ENCODE measurements at regions not wholly inside any gene's neighbourhood (a gene's known extent, or its start where the extent isn't known, plus 50 kb on each side); places are given as distances from the start of the nearest gene placed in this dataset.

DNA sequence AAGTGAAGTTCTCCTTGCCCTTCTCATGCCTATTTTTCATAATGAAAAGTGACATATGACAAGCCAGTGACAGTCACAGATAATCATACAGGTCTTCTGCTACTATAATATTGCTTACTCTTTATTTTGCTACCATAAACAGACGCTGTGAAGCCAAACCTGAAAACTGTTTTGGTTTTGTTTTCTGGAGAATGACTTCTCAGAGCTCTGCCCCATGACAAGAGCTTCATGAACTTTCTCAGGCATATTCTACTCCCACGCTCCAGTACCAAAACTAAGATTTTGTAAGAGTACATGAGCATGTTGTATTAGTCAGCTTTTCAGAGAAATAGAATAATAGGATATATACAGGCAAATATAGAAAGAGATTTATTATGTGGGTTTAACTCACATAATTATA is 64.3 kb upstream of the VTCN1 start:
- DNase-seq (no peak), ATAC-seq (no peak)
- no peak overlapping the region for H3K4me3 Mint-ChIP-seq
- no peak overlapping the region for H3K27ac Mint-ChIP-seq
- H3K27me3 ChIP-seq (ENCODE audit: control insufficient read depth in 2 of 2, insufficient read depth in 2 of 2, low read length in 2 of 2): no peaks in the 10 kb centered on the region
- H3K4me3 ChIP-seq (ENCODE audit: low read length): no peak overlapping the region
- H3K27me3 Mint-ChIP-seq: peaks cover 0 to 6% (median 4%) of the 10 kb centered on the region in 5 donors
- ChIA-PET POLR2A (interaction anchor here (0.5 kb wide), 1 partner anchor 350 kb away, joined by 4 read pairs; no protein-coding TSS in a partner anchor), CTCF (no interaction called here)
- intact Hi-C loops (cut with micrococcal nuclease): no loop called here
- H3K9me3 ChIP-seq (ENCODE audit: control insufficient read depth in 2 of 3, low read length in 3 of 3): no peaks in the 10 kb centered on the region
- peaks cover 0 to 14% (median 0%) of the 10 kb centered on the region in 11 donors for H3K9me3 Mint-ChIP-seq
- H3K4me1 Mint-ChIP-seq: no peaks in the 10 kb centered on the region
- H3K27ac ChIP-seq (ENCODE audit: low read depth, low read length): no peak overlapping the region
- no peaks in the 10 kb centered on the region for H3K4me1 ChIP-seq (ENCODE audit: control insufficient read depth in 2 of 2, insufficient read depth in 2 of 2, low read length in 2 of 2)
- no peaks in the 10 kb centered on the region for H3K36me3 ChIP-seq (ENCODE audit: control insufficient read depth in 2 of 3, insufficient read depth in 3 of 3, low read length in 3 of 3)
- H3K36me3 Mint-ChIP-seq: no peaks in the 10 kb centered on the region

DNA sequence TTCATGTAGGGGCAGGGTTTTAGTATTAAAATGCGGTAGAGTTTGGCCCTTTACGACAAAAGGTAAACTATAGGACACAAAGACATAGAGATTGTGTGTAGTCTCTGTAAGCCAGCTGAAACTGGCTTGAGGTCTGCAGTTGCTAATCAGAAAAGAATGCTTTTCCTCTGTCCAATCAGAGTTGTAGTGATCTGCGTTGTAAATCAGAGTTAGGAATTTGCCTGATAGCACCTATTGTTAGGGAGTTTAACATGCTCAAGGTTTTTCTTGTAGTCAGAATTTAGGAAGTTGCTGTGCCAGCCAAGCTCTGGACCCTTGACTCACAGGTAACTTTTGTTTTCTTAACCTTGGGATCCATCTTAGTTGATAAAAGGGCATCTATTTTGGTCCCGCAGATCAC is 61.2 kb upstream of the VTCN1 start:
- intact Hi-C loops (cut with micrococcal nuclease): no loop called here
- H3K4me1 Mint-ChIP-seq: no peaks in the 10 kb centered on the region
- DNase-seq (no peak), ATAC-seq (no peak)
- ChIA-PET POLR2A (no interaction called here), CTCF (no interaction called here)
- Histone ChIP-seq H3K27me3 (ENCODE audit: control insufficient read depth in 2 of 2, insufficient read depth in 2 of 2, low read length in 2 of 2) (no peaks in the 10 kb centered on the region), H3K9me3 (ENCODE audit: control insufficient read depth in 2 of 3, low read length in 3 of 3) (no peaks in the 10 kb centered on the region), H3K27ac (ENCODE audit: low read depth, low read length) (no peak overlapping the region), H3K4me1 (ENCODE audit: control insufficient read depth in 2 of 2, insufficient read depth in 2 of 2, low read length in 2 of 2) (no peaks in the 10 kb centered on the region), H3K4me3 (ENCODE audit: low read length) (no peak overlapping the region), H3K36me3 (ENCODE audit: control insufficient read depth in 2 of 3, insufficient read depth in 3 of 3, low read length in 3 of 3) (no peaks in the 10 kb centered on the region)
- no peaks in the 10 kb centered on the region for H3K36me3 Mint-ChIP-seq
- H3K27ac Mint-ChIP-seq: no peak overlapping the region
- H3K9me3 Mint-ChIP-seq: peaks cover 0 to 14% (median 0%) of the 10 kb centered on the region in 11 donors
- H3K27me3 Mint-ChIP-seq: peaks cover 4 to 7% (median 4%) of the 10 kb centered on the region in 5 donors
- H3K4me3 Mint-ChIP-seq: no peak overlapping the region

DNA sequence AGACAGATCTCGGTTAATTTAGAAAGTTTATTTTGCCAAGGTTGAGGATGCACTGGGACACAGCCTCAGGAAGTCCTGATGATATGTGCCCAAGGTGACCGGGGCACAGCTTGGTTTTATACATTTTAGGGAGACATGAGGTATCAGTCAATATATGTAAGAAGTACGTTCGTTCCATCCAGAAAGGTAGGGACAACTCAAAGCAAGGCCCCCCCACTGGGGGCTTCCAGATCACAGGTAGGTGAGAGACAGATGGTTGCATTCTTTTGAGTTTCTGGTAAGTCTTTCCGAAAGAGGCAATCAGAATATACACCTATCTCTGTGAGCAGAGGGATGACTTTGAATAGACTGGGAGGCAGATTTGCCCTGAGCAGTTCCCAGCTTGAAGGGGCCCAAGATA is 60.4 kb upstream of the VTCN1 start:
- ChIA-PET POLR2A (no interaction called here), CTCF (no interaction called here)
- Mint-ChIP-seq H3K9me3 (peaks cover 0 to 14% (median 0%) of the 10 kb centered on the region in 11 donors), H3K4me3 (no peak overlapping the region), H3K27ac (no peak overlapping the region), H3K4me1 (no peaks in the 10 kb centered on the region), H3K36me3 (no peaks in the 10 kb centered on the region), H3K27me3 (peaks cover 4 to 7% (median 4%) of the 10 kb centered on the region in 5 donors)
- DNase-seq (no peak), ATAC-seq (no peak)
- Histone ChIP-seq H3K9me3 (ENCODE audit: control insufficient read depth in 2 of 3, low read length in 3 of 3) (no peaks in the 10 kb centered on the region), H3K27me3 (ENCODE audit: control insufficient read depth in 2 of 2, insufficient read depth in 2 of 2, low read length in 2 of 2) (no peaks in the 10 kb centered on the region), H3K36me3 (ENCODE audit: control insufficient read depth in 2 of 3, insufficient read depth in 3 of 3, low read length in 3 of 3) (no peaks in the 10 kb centered on the region), H3K27ac (ENCODE audit: low read depth, low read length) (no peak overlapping the region), H3K4me1 (ENCODE audit: control insufficient read depth in 2 of 2, insufficient read depth in 2 of 2, low read length in 2 of 2) (no peaks in the 10 kb centered on the region), H3K4me3 (ENCODE audit: low read length) (no peak overlapping the region)
- intact Hi-C loops (cut with micrococcal nuclease): no loop called here

DNA sequence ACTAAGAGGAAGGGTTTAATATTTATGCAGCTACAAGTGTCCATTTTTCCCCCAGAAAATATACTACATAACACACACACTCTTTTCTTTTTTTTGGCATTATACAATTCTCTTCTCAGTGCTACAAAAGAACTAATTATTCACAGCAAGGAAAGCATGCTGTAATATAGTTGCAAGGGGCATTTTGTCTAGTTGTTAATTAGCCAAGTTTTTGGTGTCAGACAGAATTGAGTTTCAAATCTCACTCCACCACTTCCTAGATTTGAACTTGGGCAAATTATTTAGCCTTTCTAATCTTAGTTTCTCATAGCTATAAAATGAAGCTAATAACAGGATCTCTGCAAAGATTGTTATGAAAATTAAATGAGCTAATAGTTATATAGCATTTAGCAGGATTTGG is 60.0 kb upstream of the VTCN1 start:
- Histone ChIP-seq H3K27me3 (ENCODE audit: control insufficient read depth in 2 of 2, insufficient read depth in 2 of 2, low read length in 2 of 2) (no peaks in the 10 kb centered on the region), H3K9me3 (ENCODE audit: control insufficient read depth in 2 of 3, low read length in 3 of 3) (no peaks in the 10 kb centered on the region), H3K4me3 (ENCODE audit: low read length) (no peak overlapping the region), H3K27ac (ENCODE audit: low read depth, low read length) (no peak overlapping the region), H3K36me3 (ENCODE audit: control insufficient read depth in 2 of 3, insufficient read depth in 3 of 3, low read length in 3 of 3) (no peaks in the 10 kb centered on the region), H3K4me1 (ENCODE audit: control insufficient read depth in 2 of 2, insufficient read depth in 2 of 2, low read length in 2 of 2) (no peaks in the 10 kb centered on the region)
- Mint-ChIP-seq H3K27ac (no peak overlapping the region), H3K4me3 (no peak overlapping the region), H3K9me3 (peaks cover 0 to 14% (median 0%) of the 10 kb centered on the region in 11 donors), H3K4me1 (no peaks in the 10 kb centered on the region), H3K36me3 (no peaks in the 10 kb centered on the region), H3K27me3 (peaks cover 4 to 7% (median 6%) of the 10 kb centered on the region in 5 donors)
- ChIA-PET CTCF (no interaction called here), POLR2A (no interaction called here)
- no peak for ATAC-seq
- no peak for DNase-seq
- intact Hi-C loops (cut with micrococcal nuclease): no loop called here

DNA sequence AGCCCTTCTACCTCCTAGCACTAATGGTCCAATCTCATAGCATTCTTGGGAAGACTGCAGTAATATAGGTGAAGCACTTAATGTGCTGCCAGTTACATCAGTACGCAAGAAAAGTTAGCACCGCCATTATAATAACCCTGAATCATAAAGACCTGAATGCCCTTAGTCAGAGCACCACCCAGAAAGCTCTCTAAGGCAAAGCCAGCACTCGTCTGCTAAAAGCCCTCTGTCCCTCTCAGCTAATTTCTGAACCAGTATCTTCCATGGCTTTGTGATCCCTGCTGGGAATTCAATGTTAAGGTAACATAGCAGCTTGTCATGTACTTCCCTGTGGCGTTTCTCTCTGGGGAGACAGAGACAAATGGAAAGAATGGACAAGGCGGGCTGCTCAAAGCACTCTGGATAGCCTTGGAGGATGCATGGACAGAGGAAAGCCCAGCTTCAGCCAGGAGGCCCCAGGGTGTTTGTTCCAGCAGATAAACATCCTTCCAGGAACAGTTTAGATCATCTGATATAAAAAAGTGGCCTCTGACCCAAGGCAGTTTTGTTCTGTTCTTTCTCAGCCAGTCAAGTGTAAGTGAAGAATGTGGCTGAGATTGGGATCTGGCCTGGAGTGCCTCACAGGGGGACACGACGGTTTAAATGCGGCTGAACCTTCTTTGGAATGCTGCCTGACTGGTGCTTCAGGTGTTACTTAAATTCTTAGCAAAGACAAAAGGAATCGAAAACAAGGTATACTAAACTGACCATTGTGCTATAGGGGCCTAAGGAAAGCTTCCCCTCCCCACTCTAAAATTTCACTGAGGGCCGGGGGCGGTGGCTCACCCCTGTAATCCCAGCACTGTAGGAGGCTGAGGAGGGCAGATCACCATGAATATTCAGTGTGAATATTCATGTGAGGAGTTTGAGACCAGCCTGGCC is 58.1 kb upstream of the VTCN1 start:
- Mint-ChIP-seq H3K4me3 (no peak overlapping the region), H3K36me3 (no peaks in the 10 kb centered on the region), H3K9me3 (peaks cover 0 to 13% (median 0%) of the 10 kb centered on the region in 11 donors), H3K27me3 (peaks cover 4 to 10% (median 6%) of the 10 kb centered on the region in 5 donors), H3K27ac (no peak overlapping the region), H3K4me1 (no peaks in the 10 kb centered on the region)
- H3K4me1 ChIP-seq (ENCODE audit: control insufficient read depth in 2 of 2, insufficient read depth in 2 of 2, low read length in 2 of 2): no peaks in the 10 kb centered on the region
- H3K36me3 ChIP-seq (ENCODE audit: control insufficient read depth in 2 of 3, insufficient read depth in 3 of 3, low read length in 3 of 3): no peaks in the 10 kb centered on the region
- intact Hi-C loops (cut with micrococcal nuclease): no loop called here
- POLR2A ChIA-PET: no interaction called here
- DNase-seq (no peak), ATAC-seq (no peak)
- H3K27me3 ChIP-seq (ENCODE audit: control insufficient read depth in 2 of 2, insufficient read depth in 2 of 2, low read length in 2 of 2): no peaks in the 10 kb centered on the region
- no peak overlapping the region for H3K4me3 ChIP-seq (ENCODE audit: low read length)
- no peaks in the 10 kb centered on the region for H3K9me3 ChIP-seq (ENCODE audit: control insufficient read depth in 2 of 3, low read length in 3 of 3)
- no peak overlapping the region for H3K27ac ChIP-seq (ENCODE audit: low read depth, low read length)
- CTCF ChIA-PET: no interaction called here

DNA sequence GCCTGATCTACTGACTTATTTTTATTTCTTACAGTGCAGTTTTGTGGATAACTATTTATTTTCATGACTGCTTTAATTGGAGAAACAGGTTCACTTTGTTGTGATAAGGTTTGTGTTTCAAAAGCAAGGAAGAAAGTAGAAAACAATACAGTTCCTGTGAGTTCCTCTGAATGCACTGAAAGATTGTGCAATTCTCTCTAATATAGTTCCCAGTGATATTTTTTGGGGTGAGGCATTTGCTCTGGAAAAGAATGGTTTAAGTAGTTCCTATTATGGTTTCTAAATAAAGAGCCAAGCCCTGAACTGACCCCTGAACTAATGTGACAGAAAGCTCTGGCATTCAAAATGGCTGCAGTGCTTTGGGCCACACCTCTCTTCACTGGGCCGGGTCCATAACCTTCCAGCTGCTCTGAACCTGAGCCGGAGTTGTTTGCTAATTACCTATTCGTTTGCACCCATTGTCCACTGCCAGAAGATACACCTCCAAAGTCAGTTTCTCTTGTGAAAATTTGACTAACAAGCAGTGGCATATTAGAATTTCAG is 56.6 kb upstream of the VTCN1 start:
- no peak overlapping the region for H3K27ac Mint-ChIP-seq
- Histone ChIP-seq H3K27me3 (ENCODE audit: control insufficient read depth in 2 of 2, insufficient read depth in 2 of 2, low read length in 2 of 2) (no peaks in the 10 kb centered on the region), H3K4me1 (ENCODE audit: control insufficient read depth in 2 of 2, insufficient read depth in 2 of 2, low read length in 2 of 2) (no peaks in the 10 kb centered on the region), H3K9me3 (ENCODE audit: control insufficient read depth in 2 of 3, low read length in 3 of 3) (no peaks in the 10 kb centered on the region), H3K36me3 (ENCODE audit: control insufficient read depth in 2 of 3, insufficient read depth in 3 of 3, low read length in 3 of 3) (no peaks in the 10 kb centered on the region), H3K4me3 (ENCODE audit: low read length) (no peak overlapping the region), H3K27ac (ENCODE audit: low read depth, low read length) (no peak overlapping the region)
- DNase-seq (no peak), ATAC-seq (no peak)
- CTCF ChIA-PET: no interaction called here
- POLR2A ChIA-PET: no interaction called here
- intact Hi-C loops (cut with micrococcal nuclease): no loop called here
- H3K4me1 Mint-ChIP-seq: no peaks in the 10 kb centered on the region
- H3K27me3 Mint-ChIP-seq: peaks cover 0 to 22% (median 4%) of the 10 kb centered on the region in 5 donors
- no peak overlapping the region for H3K4me3 Mint-ChIP-seq
- H3K36me3 Mint-ChIP-seq: no peaks in the 10 kb centered on the region
- no peaks in the 10 kb centered on the region for H3K9me3 Mint-ChIP-seq

DNA sequence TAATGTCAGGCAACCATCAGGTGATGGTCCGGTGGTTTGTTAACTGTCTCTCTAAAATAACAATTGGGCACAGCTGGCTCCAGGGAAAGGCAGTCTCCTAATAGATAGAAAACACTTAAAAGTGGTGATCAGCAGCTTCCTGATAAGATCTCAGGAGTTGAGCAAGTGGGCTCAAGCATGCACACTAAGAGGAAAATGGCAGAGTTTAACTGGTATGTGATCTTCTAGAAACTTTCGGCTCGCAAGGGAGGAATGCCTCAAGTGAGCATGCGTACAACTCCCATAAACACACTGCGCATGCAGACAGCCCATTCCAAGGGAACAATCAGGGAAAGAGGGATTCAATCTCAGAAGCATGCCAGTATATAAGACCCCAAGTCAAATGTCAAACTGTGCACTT is 52.2 kb upstream of the VTCN1 start:
- CTCF ChIA-PET: no interaction called here
- no peak overlapping the region for H3K27ac Mint-ChIP-seq
- intact Hi-C loops (cut with micrococcal nuclease): no loop called here
- no peaks in the 10 kb centered on the region for H3K27me3 ChIP-seq (ENCODE audit: control insufficient read depth in 2 of 2, insufficient read depth in 2 of 2, low read length in 2 of 2)
- H3K36me3 ChIP-seq (ENCODE audit: control insufficient read depth in 2 of 3, insufficient read depth in 3 of 3, low read length in 3 of 3): no peaks in the 10 kb centered on the region
- H3K27ac ChIP-seq (ENCODE audit: low read depth, low read length): no peak overlapping the region
- ATAC-seq (no peak), DNase-seq (no peak)
- no peaks in the 10 kb centered on the region for H3K4me1 ChIP-seq (ENCODE audit: control insufficient read depth in 2 of 2, insufficient read depth in 2 of 2, low read length in 2 of 2)
- peaks cover 0 to 5% (median 0%) of the 10 kb centered on the region in 5 donors for H3K36me3 Mint-ChIP-seq
- H3K4me1 Mint-ChIP-seq: no peaks in the 10 kb centered on the region
- H3K9me3 Mint-ChIP-seq: peaks cover 0 to 23% (median 6%) of the 10 kb centered on the region in 11 donors
- H3K9me3 ChIP-seq (ENCODE audit: control insufficient read depth in 2 of 3, low read length in 3 of 3): peaks cover 0 to 9% (median 0%) of the 10 kb centered on the region in 3 experiments
- POLR2A ChIA-PET: no interaction called here
- peaks cover 0 to 18% (median 3%) of the 10 kb centered on the region in 5 donors for H3K27me3 Mint-ChIP-seq
- no peak overlapping the region for H3K4me3 Mint-ChIP-seq
- no peak overlapping the region for H3K4me3 ChIP-seq (ENCODE audit: low read length)
